SK-N-SH (cell line): ENCODE measurements at regions not wholly inside any gene's neighbourhood (a gene's known extent, or its start where the extent isn't known, plus 50 kb on each side); places are given as distances from the start of the nearest gene placed in this dataset.

Experiments
- CTCF ChIP-seq: fragments of 200-600 bp; sonication (generic); IDR thresholded peaks from 2 replicates; pipeline ENCODE4 v1.6.1; 2017; ENCODE audit warnings: antibody characterized with exemption, mild to moderate bottlenecking, moderate library complexity
- POLR2AphosphoS5 ChIP-seq: IDR thresholded peaks from 2 replicates; pipeline ENCODE4 v1.6.1; 2012; ENCODE audit warnings: low read depth, low read length
- RCOR1 ChIP-seq: fragments of 150-350 bp; IDR thresholded peaks from 2 replicates; pipeline ENCODE4 v1.6.1; 2017; ENCODE audit warnings: antibody characterized with exemption, low read length

- TF ChIP-seq RCOR1: no peak
- TF ChIP-seq CTCF: no peak
- no peak for TF ChIP-seq POLR2AphosphoS5
These were observed 399.0 kb upstream of the BRINP1 start for GRCh38 chr9:119768266-119768665.
